Endothelial cell of umbilical vein (primary cell): ENCODE measurements at regions not wholly inside any gene's neighbourhood (a gene's known extent, or its start where the extent isn't known, plus 50 kb on each side); places are given as distances from the start of the nearest gene placed in this dataset.

ENCODE experiments used
- BruUV-seq: library from RNA; stranded (reverse); fragments of 400-500 nt; replicated peaks from 2 replicates; lab custom pipeline; 2021; lab: Mats Ljungman, UMichigan
- CTCF ChIA-PET: fragments of 300-600, 350-600 bp; sonication (Branson Sonifier 250); formaldehyde crosslinking; loops from one replicate; lab custom pipeline; 2021; ENCODE audit warnings: antibody characterized with exemption, inconsistent platforms; lab: Charles Lee
- POLR2A ChIA-PET: fragments of 300-600, 350-600 bp; sonication (Branson Sonifier 250); formaldehyde crosslinking; loops from one replicate; lab custom pipeline; 2021; ENCODE audit warnings: antibody characterized with exemption, inconsistent platforms; lab: Charles Lee
- DNase-seq: peaks from one replicate; pipeline ENCODE4 v3.0.0-alpha.2; 2011; ENCODE audit warnings: low read depth, low spot score
- FAIRE-seq: peaks from 2 replicates; lab custom pipeline; 2011; peaks lifted over from hg19 to GRCh38; lab: Jason Lieb, UNC
- H2AFZ ChIP-seq: 2 replicates; pipeline ENCODE4 v1.6.0; 2012; ENCODE audit warnings: low read depth, low read length, control low read depth, inconsistent platforms
- H3K27ac ChIP-seq: 2 replicates; pipeline ENCODE4 v1.5.1; 2011; ENCODE audit warnings: low read depth, mild to moderate bottlenecking, control low read depth, low read length, moderate library complexity; ENCODE audit not compliant: insufficient read depth
- H3K27me3 ChIP-seq, 2 experiments: 2 replicates each; pipeline versions ENCODE4 v1.6.0 to v1.6.1; 2011; ENCODE audit warnings: low read length in 2 of 2, mixed read lengths in 1 of 2; ENCODE audit not compliant: control insufficient read depth in 2 of 2, insufficient read depth in 2 of 2
- H3K36me3 ChIP-seq, 2 experiments: 2 replicates in 1 of 2; 3 replicates in 1 of 2; pipeline ENCODE4 v1.5.1; 2011; ENCODE audit warnings: low read length in 2 of 2, mild to moderate bottlenecking in 1 of 2, moderate library complexity in 1 of 2; ENCODE audit not compliant: control insufficient read depth in 2 of 2, insufficient read depth in 2 of 2; ENCODE audit errors: extremely low read depth in 1 of 2
- H3K4me1 ChIP-seq: 3 replicates; pipeline ENCODE4 v1.5.1; 2011; ENCODE audit warnings: mild to moderate bottlenecking, low read length; ENCODE audit not compliant: control insufficient read depth, insufficient read depth; ENCODE audit errors: extremely low read depth
- H3K4me2 ChIP-seq: 2 replicates; pipeline ENCODE4 v1.6.1; 2011; ENCODE audit warnings: low read length, control low read depth, mixed read lengths; ENCODE audit not compliant: insufficient read depth
- H3K4me3 ChIP-seq, 3 experiments: fragments of 200-600 bp in 1 of 3; sonication (generic), shearing (Covaris generic) in 1 of 3; replicated peaks in 1 of 3; 2 replicates each; pipeline ENCODE4 v1.5.1; 2011 to 2016; ENCODE audit warnings: control low read depth in 3 of 3, low read length in 3 of 3, mild to moderate bottlenecking in 2 of 3, inconsistent platforms in 1 of 3, low read depth in 1 of 3, moderate library complexity in 1 of 3; ENCODE audit not compliant: insufficient read depth in 1 of 3
- H3K79me2 ChIP-seq: 2 replicates; pipeline ENCODE4 v1.6.0; 2012; ENCODE audit warnings: low read length, inconsistent platforms; ENCODE audit not compliant: control insufficient read depth, insufficient read depth
- H3K9ac ChIP-seq: replicated peaks from 2 replicates; pipeline ENCODE3; 2011; ENCODE audit warnings: low read length, control low read depth; ENCODE audit not compliant: insufficient read depth; ENCODE audit errors: extremely low read depth
- H3K9me1 ChIP-seq: replicated peaks from 3 replicates; pipeline ENCODE4 v1.6.0; 2011; ENCODE audit warnings: mild to moderate bottlenecking, low read length; ENCODE audit not compliant: control insufficient read depth, insufficient read depth; ENCODE audit errors: extremely low read depth
- H3K9me3 ChIP-seq: replicated peaks from 2 replicates; pipeline ENCODE4 v1.5.1; 2012; ENCODE audit warnings: low read length, inconsistent platforms; ENCODE audit not compliant: control insufficient read depth, insufficient read depth
- H4K20me1 ChIP-seq: replicated peaks from 2 replicates; pipeline ENCODE3; 2011; ENCODE audit warnings: mild to moderate bottlenecking, low read length; ENCODE audit not compliant: control insufficient read depth, insufficient read depth; ENCODE audit errors: extremely low read depth
- EZH2 ChIP-seq: IDR thresholded peaks from 2 replicates; pipeline ENCODE4 v1.6.1; 2012; ENCODE audit warnings: borderline replicate concordance, low read depth, mild to moderate bottlenecking, moderate library complexity, low read length, inconsistent platforms; ENCODE audit not compliant: severe bottlenecking
- FOS ChIP-seq: IDR thresholded peaks from 2 replicates; pipeline ENCODE4 v1.6.1; 2011; ENCODE audit warnings: mild to moderate bottlenecking, low read length, moderate library complexity, borderline replicate concordance; ENCODE audit not compliant: insufficient read depth
- GATA2 ChIP-seq: IDR thresholded peaks from 2 replicates; pipeline ENCODE4 v1.7.0; 2011; ENCODE audit warnings: low read depth, mild to moderate bottlenecking, moderate library complexity, mixed read lengths, low read length; ENCODE audit not compliant: insufficient read length, insufficient read depth
- JUN ChIP-seq: IDR thresholded peaks from 2 replicates; pipeline ENCODE4 v1.6.1; 2011; ENCODE audit warnings: borderline replicate concordance, low read depth; ENCODE audit not compliant: insufficient read length, insufficient read depth
- MAX ChIP-seq: IDR thresholded peaks from 2 replicates; pipeline ENCODE4 v1.6.1; 2011; ENCODE audit not compliant: insufficient read depth, insufficient read length
- MYC ChIP-seq: IDR thresholded peaks from one replicate; pipeline ENCODE4 v1.6.1; 2011; ENCODE audit warnings: mild to moderate bottlenecking, low read depth, low read length
- POLR2A ChIP-seq: IDR thresholded peaks from 2 replicates; pipeline ENCODE4 v1.6.1; 2012; ENCODE audit warnings: low read depth, mild to moderate bottlenecking, control low read depth, low read length
- POLR2AphosphoS5 ChIP-seq: IDR thresholded peaks from 2 replicates; pipeline ENCODE4 v1.6.1; 2012; ENCODE audit warnings: low read depth, mild to moderate bottlenecking, control low read depth, low read length, moderate library complexity; ENCODE audit not compliant: insufficient read depth
- dilution Hi-C: fragments of 300-500 bp; cut with MboI; formaldehyde crosslinking; loops from one replicate; pipeline ENCODE4 v1.15.0; 2019; ENCODE audit warnings: low sequenced_read_pairs; ENCODE audit not compliant: extremely low pct_ligation_motif_present
- intact Hi-C: fragments of 100-400 bp; cut with micrococcal nuclease; formaldehyde crosslinking; loops from one replicate; pipeline ENCODE4 v1.10.0; 2022
- TF ChIP-seq, protein P1 (sequence below), 2 donors: IDR thresholded peaks; 1 replicate in 1 of 2; 2 replicates in 1 of 2; pipeline ENCODE4 v1.5.1; 2011; ENCODE audit warnings: low read length in 2 of 2, mild to moderate bottlenecking in 2 of 2, moderate library complexity in 2 of 2, control low read depth in 1 of 2, inconsistent platforms in 1 of 2, low read depth in 1 of 2; ENCODE audit not compliant: insufficient read depth in 1 of 2; ENCODE audit errors: extremely low read depth in 1 of 2

- Histone ChIP-seq H3K9ac (no peak overlapping the region), H3K79me2 (no peaks in the 10 kb centered on the region), H3K4me3 (no peak overlapping the region), H3K9me3 (no peaks in the 10 kb centered on the region), H3K27me3 (no peaks in the 10 kb centered on the region), H3K9me1 (no peaks in the 10 kb centered on the region), H3K4me1 (no peaks in the 10 kb centered on the region), H3K36me3 (no peaks in the 10 kb centered on the region), H2AFZ (no peak overlapping the region), H3K27ac (no peak overlapping the region), H3K4me2 (no peak overlapping the region), H4K20me1 (no peaks in the 10 kb centered on the region)
- CTCF ChIA-PET, result no interaction called here
- BruUV-seq, result no TSS peak
- dilution Hi-C loops, result no loop called here
- intact Hi-C loops, result no loop called here
- POLR2A ChIA-PET, result no interaction called here
- TF ChIP-seq POLR2AphosphoS5 (no peak), FOS (no peak), GATA2 (no peak), MYC (no peak), POLR2A (no peak), MAX (no peak), JUN (no peak), EZH2 (no peak)
- TF ChIP-seq, protein P1, sequence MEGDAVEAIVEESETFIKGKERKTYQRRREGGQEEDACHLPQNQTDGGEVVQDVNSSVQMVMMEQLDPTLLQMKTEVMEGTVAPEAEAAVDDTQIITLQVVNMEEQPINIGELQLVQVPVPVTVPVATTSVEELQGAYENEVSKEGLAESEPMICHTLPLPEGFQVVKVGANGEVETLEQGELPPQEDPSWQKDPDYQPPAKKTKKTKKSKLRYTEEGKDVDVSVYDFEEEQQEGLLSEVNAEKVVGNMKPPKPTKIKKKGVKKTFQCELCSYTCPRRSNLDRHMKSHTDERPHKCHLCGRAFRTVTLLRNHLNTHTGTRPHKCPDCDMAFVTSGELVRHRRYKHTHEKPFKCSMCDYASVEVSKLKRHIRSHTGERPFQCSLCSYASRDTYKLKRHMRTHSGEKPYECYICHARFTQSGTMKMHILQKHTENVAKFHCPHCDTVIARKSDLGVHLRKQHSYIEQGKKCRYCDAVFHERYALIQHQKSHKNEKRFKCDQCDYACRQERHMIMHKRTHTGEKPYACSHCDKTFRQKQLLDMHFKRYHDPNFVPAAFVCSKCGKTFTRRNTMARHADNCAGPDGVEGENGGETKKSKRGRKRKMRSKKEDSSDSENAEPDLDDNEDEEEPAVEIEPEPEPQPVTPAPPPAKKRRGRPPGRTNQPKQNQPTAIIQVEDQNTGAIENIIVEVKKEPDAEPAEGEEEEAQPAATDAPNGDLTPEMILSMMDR (IDR thresholded peaks at IDR 0.05; ENCODE audit: extremely low read depth in 1 of 2, insufficient read depth in 1 of 2, low read depth in 1 of 2, low read length in 2 of 2), result no peak
- DNase-seq, result no peak
- FAIRE-seq, result no peak
Observed at GRCh38 chr2:8110716-8111115, 571.1 kb upstream of the ID2 start.
